GM12865 (cell line): ENCODE measurements at regions not wholly inside any gene's neighbourhood (a gene's known extent, or its start where the extent isn't known, plus 50 kb on each side); places are given as distances from the start of the nearest gene placed in this dataset.

Source experiments
- DNase-seq: peaks from one replicate; pipeline ENCODE4 v3.0.0; 2010; ENCODE audit warnings: low read depth
- H3K4me3 ChIP-seq: 2 replicates; pipeline ENCODE4 v1.5.1; 2011; ENCODE audit warnings: mild to moderate bottlenecking, low read depth, low read length, control low read depth
- TF ChIP-seq, protein P1 (sequence below): IDR thresholded peaks from 2 replicates; pipeline ENCODE4 v1.5.1; 2011; ENCODE audit warnings: low read length, control low read depth, low read depth, inconsistent platforms; ENCODE audit not compliant: insufficient read depth; ENCODE audit errors: missing control alignments

DNA sequence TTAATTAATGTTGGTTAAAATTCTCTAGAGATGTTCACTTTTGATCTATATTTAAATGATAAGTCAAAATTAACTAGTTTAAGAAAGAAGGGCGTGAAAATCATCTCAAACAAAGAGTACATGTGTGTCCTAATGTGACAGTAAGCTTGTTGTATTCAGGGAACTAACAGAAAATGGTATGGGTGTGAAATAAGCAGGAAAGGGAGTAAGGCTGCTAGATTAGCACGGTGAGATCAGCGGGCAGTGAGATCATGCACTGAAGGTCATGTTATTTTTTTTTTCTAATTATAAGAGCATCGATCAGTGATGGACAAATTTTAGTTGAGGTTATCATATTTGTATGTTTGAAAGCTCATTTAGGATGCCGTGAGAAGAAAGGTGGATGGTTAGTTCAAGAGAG is 430.8 kb downstream of the DIPK2A start:
- DNase-seq: no peak
- no peak overlapping the region for H3K4me3 ChIP-seq
- TF ChIP-seq, protein P1, sequence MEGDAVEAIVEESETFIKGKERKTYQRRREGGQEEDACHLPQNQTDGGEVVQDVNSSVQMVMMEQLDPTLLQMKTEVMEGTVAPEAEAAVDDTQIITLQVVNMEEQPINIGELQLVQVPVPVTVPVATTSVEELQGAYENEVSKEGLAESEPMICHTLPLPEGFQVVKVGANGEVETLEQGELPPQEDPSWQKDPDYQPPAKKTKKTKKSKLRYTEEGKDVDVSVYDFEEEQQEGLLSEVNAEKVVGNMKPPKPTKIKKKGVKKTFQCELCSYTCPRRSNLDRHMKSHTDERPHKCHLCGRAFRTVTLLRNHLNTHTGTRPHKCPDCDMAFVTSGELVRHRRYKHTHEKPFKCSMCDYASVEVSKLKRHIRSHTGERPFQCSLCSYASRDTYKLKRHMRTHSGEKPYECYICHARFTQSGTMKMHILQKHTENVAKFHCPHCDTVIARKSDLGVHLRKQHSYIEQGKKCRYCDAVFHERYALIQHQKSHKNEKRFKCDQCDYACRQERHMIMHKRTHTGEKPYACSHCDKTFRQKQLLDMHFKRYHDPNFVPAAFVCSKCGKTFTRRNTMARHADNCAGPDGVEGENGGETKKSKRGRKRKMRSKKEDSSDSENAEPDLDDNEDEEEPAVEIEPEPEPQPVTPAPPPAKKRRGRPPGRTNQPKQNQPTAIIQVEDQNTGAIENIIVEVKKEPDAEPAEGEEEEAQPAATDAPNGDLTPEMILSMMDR: no peak

GRCh38 chr3:144403040-144403457 is 431.4 kb downstream of the DIPK2A start:
- TF ChIP-seq, protein P1: no peak
- no peak for DNase-seq

DNA sequence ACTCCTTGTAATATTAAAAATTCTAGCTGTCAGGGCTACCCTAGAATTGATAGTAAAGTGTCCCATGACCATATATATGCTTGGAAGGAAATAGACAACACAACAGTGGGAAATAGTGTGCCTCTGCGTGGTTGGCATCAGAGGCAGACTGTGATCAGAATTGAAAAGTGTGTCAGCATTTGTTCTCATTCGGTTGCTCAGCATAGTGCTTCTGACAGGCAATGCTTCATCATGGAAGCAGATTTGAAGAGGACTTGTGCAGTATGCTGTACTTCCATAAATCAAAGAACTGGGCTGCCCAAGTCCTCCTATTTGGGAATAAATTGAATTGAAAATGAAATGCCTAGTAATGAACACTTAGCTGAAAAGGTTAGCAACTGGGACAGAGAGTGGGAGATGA is 435.7 kb downstream of the DIPK2A start:
- DNase-seq: no peak
- TF ChIP-seq, protein P1: no peak
- no peak overlapping the region for H3K4me3 ChIP-seq

More at GRCh38 chr3:144403040-144403457, 431.4 kb downstream of the DIPK2A start:
- H3K4me3 ChIP-seq: no peak overlapping the region

DNA sequence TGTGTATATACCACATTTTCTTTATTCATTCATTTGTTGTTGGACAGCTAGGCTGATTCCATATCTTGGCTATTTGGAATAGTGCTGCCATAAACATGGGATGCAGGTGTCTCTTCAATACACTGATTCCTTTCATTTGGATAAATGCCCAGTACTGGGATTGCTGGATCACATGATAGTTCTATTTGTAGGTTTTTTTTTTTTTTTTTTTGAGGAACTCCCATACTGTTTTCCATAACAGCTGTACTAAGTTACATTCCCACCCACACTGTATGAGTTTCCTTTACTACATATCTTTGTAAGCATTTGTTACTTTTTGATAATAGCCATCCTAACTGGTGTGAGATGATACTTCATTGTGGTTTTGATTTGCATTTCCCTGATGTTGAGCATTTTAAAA is 437.7 kb downstream of the DIPK2A start:
- TF ChIP-seq, protein P1: no peak
- DNase-seq: no peak
- no peak overlapping the region for H3K4me3 ChIP-seq

- TF ChIP-seq, protein P1: no peak
- no peak overlapping the region for H3K4me3 ChIP-seq
- DNase-seq: no peak
These were observed 441.4 kb downstream of the DIPK2A start for GRCh38 chr3:144413068-144413467.

- TF ChIP-seq, protein P1: no peak
These were observed 443.9 kb downstream of the DIPK2A start for GRCh38 chr3:144415492-144415891.

DNA sequence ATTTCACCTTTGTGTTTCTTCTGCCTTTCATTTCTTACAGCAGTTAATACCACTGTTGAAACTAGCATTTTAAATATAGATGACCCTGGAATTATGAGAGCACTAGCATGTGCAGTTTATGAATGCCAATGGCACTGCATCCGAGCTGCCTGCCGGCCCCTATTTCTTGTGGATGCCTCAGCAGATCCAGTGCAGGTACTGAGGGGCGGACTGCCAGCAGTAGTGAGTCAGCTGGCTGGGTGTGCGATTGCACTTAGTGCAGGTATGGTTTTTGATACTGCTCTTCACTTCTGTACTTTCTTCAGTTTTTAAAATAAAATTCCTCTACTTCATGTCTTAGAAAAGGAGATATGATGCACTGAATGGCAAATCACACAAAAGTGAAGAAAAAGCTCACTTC is 453.0 kb downstream of the DIPK2A start:
- TF ChIP-seq, protein P1: no peak
- H3K4me3 ChIP-seq: no peak overlapping the region
- no peak for DNase-seq

More at GRCh38 chr3:144415492-144415891, 443.9 kb downstream of the DIPK2A start:
- H3K4me3 ChIP-seq: no peak overlapping the region
- no peak for DNase-seq
